Skeletal muscle tissue (tissue), 3 donors: ENCODE measurements at regions not wholly inside any gene's neighbourhood (a gene's known extent, or its start where the extent isn't known, plus 50 kb on each side); places are given as distances from the start of the nearest gene placed in this dataset.

ENCODE experiments used
- H3K27ac ChIP-seq: one replicate; pipeline ENCODE4 v1.7.0; 2013; ENCODE audit warnings: mild to moderate bottlenecking, low read depth, low read length, inconsistent platforms
- H3K27me3 ChIP-seq, 3 donors: one replicate each; pipeline ENCODE4 v1.7.0; 2013; ENCODE audit warnings: low read length in 3 of 3; ENCODE audit not compliant: control insufficient read depth in 3 of 3, insufficient read depth in 3 of 3
- H3K36me3 ChIP-seq, 3 donors: one replicate each; pipeline ENCODE4 v1.7.0; 2013; ENCODE audit warnings: low read length in 3 of 3; ENCODE audit not compliant: control insufficient read depth in 3 of 3, insufficient read depth in 3 of 3
- H3K4me1 ChIP-seq, 3 donors: one replicate each; pipeline ENCODE4 v1.7.0; 2013; ENCODE audit warnings: low read length in 3 of 3, mild to moderate bottlenecking in 3 of 3; ENCODE audit not compliant: control insufficient read depth in 3 of 3, insufficient read depth in 3 of 3
- H3K4me3 ChIP-seq, 3 donors: one replicate each; pipeline ENCODE4 v1.7.0; 2013; ENCODE audit warnings: low read length in 3 of 3
- H3K9ac ChIP-seq, 3 donors: one replicate each; pipeline ENCODE4 v1.7.0; 2013; ENCODE audit warnings: low read length in 3 of 3, mild to moderate bottlenecking in 3 of 3, moderate library complexity in 2 of 3, low read depth in 1 of 3
- H3K9me3 ChIP-seq, 3 donors: one replicate each; pipeline ENCODE4 v1.7.0; 2013; ENCODE audit warnings: low read length in 3 of 3; ENCODE audit not compliant: control insufficient read depth in 3 of 3
- donor health status: Osteomylitis.

DNA sequence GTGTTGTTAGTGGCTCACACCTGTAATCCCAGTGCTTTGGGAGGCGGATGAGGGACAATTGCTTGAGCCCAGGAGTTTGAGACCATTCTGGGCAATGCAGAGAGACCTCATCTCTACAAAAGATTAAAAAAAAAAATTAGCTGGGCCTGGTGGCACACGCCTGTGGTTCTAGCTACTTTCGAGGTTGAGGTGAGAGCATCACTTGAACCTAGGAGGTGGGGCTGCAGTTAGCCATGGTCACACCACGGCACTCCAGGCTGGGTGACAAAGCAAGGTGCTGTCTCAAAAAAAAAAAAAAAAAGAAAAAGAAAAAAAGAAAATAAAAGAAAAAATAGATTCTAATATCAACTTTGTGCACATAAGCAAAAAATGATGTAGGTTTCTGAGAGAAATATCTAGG lies 1492.5 kb upstream of the TMEFF2 start:
- H3K9ac ChIP-seq = no peak overlapping the region
- H3K27me3 ChIP-seq = no peaks in the 10 kb centered on the region
- no peak overlapping the region for H3K27ac ChIP-seq
- no peak overlapping the region for H3K4me3 ChIP-seq
- no peaks in the 10 kb centered on the region for H3K9me3 ChIP-seq
- no peaks in the 10 kb centered on the region for H3K36me3 ChIP-seq
- H3K4me1 ChIP-seq = no peaks in the 10 kb centered on the region

- Histone ChIP-seq H3K36me3 (no peaks in the 10 kb centered on the region), H3K27ac (no peak overlapping the region), H3K27me3 (no peaks in the 10 kb centered on the region), H3K9ac (no peak overlapping the region), H3K4me3 (no peak overlapping the region), H3K9me3 (no peaks in the 10 kb centered on the region), H3K4me1 (no peaks in the 10 kb centered on the region)
Observed at GRCh38 chr2:193679847-193680246, 1485.1 kb upstream of the TMEFF2 start.

- H3K9me3 ChIP-seq = no peaks in the 10 kb centered on the region
- no peak overlapping the region for H3K27ac ChIP-seq
- no peaks in the 10 kb centered on the region for H3K4me1 ChIP-seq
- H3K27me3 ChIP-seq = no peaks in the 10 kb centered on the region
- no peak overlapping the region for H3K9ac ChIP-seq
- H3K4me3 ChIP-seq = no peak overlapping the region
- no peaks in the 10 kb centered on the region for H3K36me3 ChIP-seq
Observed at GRCh38 chr2:193670478-193670877, 1475.7 kb upstream of the TMEFF2 start.

- Histone ChIP-seq H3K9me3 (no peaks in the 10 kb centered on the region), H3K36me3 (no peaks in the 10 kb centered on the region), H3K27ac (no peak overlapping the region)
Observed at GRCh38 chr2:193668557-193669323, 1474.0 kb upstream of the TMEFF2 start.

GRCh38 chr2:193627927-193628272 lies 1433.2 kb upstream of the TMEFF2 start:
- H3K27me3 ChIP-seq = no peaks in the 10 kb centered on the region

More at GRCh38 chr2:193668557-193669323, 1474.0 kb upstream of the TMEFF2 start:
- Histone ChIP-seq H3K27me3 (no peaks in the 10 kb centered on the region), H3K4me1 (no peaks in the 10 kb centered on the region), H3K4me3 (no peak overlapping the region), H3K9ac (no peak overlapping the region)

GRCh38 chr2:193627187-193627926 lies 1432.6 kb upstream of the TMEFF2 start:
- H3K9ac ChIP-seq = no peak overlapping the region
- no peaks in the 10 kb centered on the region for H3K36me3 ChIP-seq
- H3K9me3 ChIP-seq = no peaks in the 10 kb centered on the region
- H3K4me3 ChIP-seq = no peak overlapping the region
- H3K4me1 ChIP-seq = no peaks in the 10 kb centered on the region
- no peak overlapping the region for H3K27ac ChIP-seq
- no peaks in the 10 kb centered on the region for H3K27me3 ChIP-seq

More at GRCh38 chr2:193627927-193628272, 1433.2 kb upstream of the TMEFF2 start:
- Histone ChIP-seq H3K27ac (no peak overlapping the region), H3K9me3 (no peaks in the 10 kb centered on the region), H3K36me3 (no peaks in the 10 kb centered on the region), H3K4me3 (no peak overlapping the region), H3K4me1 (no peaks in the 10 kb centered on the region), H3K9ac (no peak overlapping the region)

DNA sequence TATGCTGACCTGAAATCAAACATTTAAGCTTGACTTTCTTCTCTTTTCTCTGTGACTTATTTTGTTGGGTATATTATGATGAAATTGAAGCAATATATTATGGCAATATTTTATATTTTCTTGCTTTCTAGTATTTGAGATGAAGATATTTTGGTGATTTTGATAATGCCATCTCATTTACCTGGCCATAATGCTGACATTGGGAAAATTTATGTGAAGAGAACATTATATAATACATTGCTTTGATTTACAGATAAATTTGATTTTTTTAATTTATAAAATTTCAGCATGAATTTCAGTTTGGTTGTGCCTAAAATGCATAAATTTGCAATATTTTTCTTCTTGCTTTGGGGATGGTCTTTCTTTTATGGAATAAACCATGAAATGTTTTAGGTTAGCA lies 1413.7 kb upstream of the TMEFF2 start:
- no peak overlapping the region for H3K9ac ChIP-seq

GRCh38 chr2:193590831-193591230 lies 1396.1 kb upstream of the TMEFF2 start:
- Histone ChIP-seq H3K9ac (no peak overlapping the region), H3K27ac (no peak overlapping the region), H3K36me3 (no peaks in the 10 kb centered on the region), H3K4me1 (no peaks in the 10 kb centered on the region), H3K9me3 (no peaks in the 10 kb centered on the region), H3K27me3 (no peaks in the 10 kb centered on the region), H3K4me3 (no peak overlapping the region)

More for the DNA sequence above, 1413.7 kb upstream of the TMEFF2 start:
- no peaks in the 10 kb centered on the region for H3K36me3 ChIP-seq
- no peaks in the 10 kb centered on the region for H3K9me3 ChIP-seq
- no peaks in the 10 kb centered on the region for H3K4me1 ChIP-seq
- no peak overlapping the region for H3K27ac ChIP-seq
- H3K4me3 ChIP-seq = no peak overlapping the region
- H3K27me3 ChIP-seq = no peaks in the 10 kb centered on the region

DNA sequence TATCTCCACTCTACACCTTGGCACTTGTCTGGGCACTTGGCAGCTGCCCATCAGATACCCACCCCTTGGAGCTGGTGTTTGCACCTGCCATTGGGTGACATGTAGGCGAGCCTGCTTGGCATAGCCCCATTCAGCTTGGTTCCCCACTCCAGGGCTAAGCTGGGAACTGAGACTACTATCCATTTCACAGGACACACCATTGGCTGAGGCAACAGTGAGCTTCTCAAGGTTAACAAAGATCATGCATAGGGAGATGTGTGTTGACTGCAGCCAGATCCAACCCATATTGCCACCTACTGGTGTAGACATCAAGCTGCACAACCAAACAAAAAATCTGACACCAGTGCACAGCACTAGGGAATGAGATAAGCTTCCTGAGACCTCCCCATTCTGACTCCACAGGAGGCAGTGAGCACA lies 1389.8 kb upstream of the TMEFF2 start:
- H3K36me3 ChIP-seq = no peaks in the 10 kb centered on the region
- H3K4me3 ChIP-seq = no peak overlapping the region
- no peaks in the 10 kb centered on the region for H3K4me1 ChIP-seq
- no peaks in the 10 kb centered on the region for H3K27me3 ChIP-seq
- H3K9me3 ChIP-seq = no peaks in the 10 kb centered on the region
- H3K9ac ChIP-seq = no peak overlapping the region
- no peak overlapping the region for H3K27ac ChIP-seq

GRCh38 chr2:193583638-193584400 lies 1389.1 kb upstream of the TMEFF2 start:
- Histone ChIP-seq H3K36me3 (no peaks in the 10 kb centered on the region), H3K27ac (no peak overlapping the region), H3K9me3 (no peaks in the 10 kb centered on the region), H3K27me3 (no peaks in the 10 kb centered on the region), H3K4me3 (no peak overlapping the region), H3K9ac (no peak overlapping the region), H3K4me1 (no peaks in the 10 kb centered on the region)
